GM18868 (cell line): ENCODE measurements at regions not wholly inside any gene's neighbourhood (a gene's known extent, or its start where the extent isn't known, plus 50 kb on each side); places are given as distances from the start of the nearest gene placed in this dataset.

ENCODE experiments used
- ATAC-seq: cut with Tn5 transposase; IDR thresholded peaks from one replicate; pipeline ENCODE4 v1.9.1; 2021; ENCODE audit warnings: mild to moderate bottlenecking, moderate library complexity; ENCODE audit not compliant: unreplicated experiment

DNA sequence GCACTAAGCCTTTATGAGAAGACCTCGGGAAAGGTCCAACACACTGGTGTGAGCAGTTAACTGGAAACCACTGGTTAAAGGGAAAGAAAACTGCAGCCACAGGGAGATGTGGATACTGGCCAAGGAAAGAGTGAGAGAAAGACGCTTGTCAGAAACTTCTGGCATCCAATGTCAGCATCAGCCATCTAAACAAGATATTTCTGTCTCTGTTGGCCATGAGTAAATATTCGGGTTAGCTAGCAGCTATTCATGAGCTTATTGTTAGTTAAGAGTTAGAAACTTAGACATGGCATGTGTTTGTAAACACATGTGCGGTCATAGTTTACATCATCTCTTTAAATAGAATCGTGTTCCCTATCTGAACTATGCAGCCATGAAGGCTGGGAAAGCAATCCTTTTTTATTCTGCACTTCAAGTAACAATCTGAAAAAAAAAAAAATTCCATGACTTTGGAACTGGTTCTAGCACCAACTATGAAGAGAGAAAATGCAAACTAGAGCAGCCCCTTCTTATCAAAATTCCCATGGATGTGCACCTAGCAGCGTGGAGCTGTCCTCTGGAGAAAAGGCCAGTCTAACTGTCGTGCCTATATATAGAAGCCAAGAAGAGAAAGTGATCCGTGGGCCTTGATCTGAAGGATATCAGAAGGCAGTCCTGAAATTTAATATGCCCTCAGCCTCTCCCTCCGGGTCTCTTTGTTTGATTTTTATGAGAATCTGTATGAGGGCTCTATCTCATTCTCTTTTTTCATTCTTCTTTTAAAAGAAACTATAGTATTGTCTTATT lies 84.0 kb upstream of the RFX8 start:
- no peak for ATAC-seq

DNA sequence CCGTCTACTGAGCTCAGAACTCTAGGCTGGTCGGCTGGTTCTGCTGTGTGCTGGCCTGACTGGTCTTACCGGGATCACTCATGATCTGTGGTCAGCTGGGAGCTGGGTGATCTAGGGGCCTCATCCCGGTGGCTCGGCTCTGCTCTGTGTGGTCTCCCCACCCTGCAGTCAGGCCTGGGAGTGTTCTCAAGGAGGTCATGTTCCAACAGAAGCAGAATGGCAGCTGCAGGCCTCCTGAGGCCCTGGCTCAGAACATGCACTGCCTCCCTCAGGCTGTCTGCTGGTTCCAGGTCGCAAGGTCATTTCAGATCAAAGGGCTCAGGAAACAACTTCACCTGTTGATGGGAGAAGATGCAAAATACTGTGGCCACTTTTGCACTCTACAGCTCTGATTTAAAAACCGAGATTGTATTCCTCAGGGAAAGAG lies 81.1 kb upstream of the RFX8 start:
- ATAC-seq, result no peak

DNA sequence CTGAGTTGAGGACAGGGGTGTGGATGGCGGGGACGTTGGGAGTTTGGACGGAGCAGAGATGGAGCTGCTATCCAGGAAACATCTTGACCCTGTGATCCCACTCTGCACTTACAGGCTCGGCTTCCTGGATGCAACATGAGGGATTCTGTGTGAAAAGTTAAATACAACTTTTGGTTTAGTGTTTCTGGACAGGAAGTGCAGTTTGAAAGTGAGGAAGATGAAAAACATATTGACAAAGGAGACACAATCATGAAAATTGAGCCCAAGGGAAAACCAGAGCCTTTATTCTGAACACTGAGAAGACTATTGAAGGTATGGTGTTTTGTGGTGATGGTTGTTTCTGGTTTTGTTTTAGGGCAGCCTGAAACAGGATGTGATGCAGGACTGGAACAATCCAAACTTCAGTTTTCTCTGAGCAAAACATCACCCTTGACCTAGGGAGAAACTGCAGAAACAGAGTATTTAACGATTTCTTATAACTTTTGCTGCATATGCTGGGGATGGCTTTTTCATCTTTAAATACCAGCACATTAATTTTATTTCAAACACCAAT lies 76.5 kb upstream of the RFX8 start:
- ATAC-seq, result no peak

DNA sequence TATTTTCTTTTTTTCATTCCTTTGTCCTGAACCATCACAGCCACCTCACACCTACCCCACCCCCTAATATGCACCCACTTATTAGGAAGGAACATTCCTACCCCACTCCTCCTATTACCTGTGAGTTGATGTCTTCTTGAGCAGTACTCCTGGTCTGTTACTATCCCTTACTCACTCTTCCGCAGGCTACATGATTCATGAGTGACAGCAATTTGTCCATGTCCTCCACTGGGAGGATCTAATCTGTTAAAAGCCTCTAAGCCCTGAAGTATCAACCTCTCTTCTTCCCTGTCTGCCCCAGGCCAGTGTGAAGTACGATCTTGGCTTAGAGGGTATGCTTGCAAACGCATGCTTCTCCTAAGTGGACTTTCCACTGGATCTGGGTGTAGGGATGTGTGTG lies 75.6 kb upstream of the RFX8 start:
- no peak for ATAC-seq

DNA sequence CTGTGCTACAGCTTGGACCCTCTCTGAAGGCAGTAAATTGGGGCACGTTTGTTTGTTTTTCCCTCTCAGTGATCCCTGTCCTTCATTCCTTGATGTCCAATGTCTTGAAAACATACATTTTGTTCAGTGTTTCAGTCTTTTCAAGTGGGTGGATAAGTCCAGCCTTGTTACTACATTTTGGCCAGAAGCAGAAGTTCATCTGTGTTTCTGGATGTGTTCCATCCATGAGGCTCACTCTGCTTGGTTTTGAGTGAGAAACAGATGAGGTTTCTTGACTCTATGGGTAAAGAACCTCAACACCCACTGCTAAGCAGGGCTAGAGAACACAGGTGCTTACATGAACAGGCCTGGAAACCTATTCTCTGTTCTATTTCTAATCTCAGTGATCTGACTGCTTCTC lies 74.5 kb upstream of the RFX8 start:
- no peak for ATAC-seq

DNA sequence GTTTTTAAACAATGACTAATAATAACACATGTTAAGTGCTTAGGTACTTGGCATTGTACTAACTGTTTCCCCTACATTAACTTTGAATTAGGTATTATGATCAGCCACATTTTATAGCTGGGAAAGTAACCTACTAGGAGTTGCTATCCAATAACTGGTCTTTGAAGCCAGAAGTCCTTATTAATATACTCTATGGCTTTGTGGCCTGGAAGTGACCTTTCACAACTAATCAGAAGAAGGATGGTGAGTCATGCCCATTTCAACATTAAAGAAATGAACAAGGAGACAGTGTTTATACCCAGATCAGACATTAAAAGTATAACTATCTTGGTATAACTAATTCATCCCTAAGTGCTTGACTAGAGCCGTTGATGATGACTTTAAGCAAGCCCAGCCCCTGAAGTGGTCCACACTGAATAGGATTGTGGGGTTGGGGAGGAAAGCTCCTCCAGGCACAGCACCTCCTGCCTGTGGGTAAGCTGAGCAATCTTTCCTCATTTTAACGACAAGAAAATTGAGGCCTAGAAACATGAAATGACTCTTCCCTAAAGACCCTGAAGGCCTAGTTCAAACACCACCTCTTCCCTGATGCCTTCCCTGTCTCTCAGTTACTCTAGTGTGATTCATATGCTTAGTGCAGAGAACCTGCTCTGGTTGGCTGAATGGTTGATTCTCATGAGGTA lies 71.6 kb upstream of the RFX8 start:
- ATAC-seq, result no peak

DNA sequence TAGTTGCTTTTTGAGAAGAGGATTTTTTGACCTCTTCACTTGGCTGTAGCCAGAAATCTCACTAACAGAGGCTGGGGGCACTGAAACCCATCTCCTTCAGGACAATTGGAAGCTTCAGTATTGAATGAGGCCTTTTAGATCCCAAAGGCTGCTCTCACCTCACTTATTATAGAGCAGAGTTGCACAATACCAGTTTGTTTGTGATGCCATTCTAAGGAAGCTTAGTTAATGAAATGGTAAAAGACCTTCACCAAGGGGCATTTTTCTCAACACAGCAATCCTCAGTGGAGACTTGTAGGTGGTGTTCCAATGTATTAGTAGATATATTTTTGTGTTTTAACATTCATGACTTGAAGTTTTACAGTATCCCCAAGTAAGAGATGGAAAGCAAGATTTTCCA lies 71.0 kb upstream of the RFX8 start:
- ATAC-seq, result no peak

DNA sequence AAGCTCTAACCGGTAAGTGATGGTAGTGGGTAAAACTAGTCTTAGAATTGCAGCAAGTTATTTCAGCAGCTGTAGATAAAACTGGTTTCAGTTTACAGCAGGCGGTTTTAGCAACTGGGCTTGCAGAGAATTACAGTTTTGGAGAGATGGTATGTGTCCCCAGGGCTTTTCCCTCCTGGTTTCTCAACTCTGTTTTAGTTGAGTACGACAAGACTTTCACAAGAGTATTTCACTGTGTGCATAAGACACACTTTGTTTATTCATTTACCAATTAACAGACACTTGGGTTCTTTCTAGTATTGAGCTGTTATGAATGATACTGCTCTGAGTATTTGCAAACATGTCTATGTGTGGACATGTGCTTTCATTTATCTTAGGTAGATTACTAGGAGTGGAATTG lies 65.6 kb upstream of the RFX8 start:
- ATAC-seq, result no peak

DNA sequence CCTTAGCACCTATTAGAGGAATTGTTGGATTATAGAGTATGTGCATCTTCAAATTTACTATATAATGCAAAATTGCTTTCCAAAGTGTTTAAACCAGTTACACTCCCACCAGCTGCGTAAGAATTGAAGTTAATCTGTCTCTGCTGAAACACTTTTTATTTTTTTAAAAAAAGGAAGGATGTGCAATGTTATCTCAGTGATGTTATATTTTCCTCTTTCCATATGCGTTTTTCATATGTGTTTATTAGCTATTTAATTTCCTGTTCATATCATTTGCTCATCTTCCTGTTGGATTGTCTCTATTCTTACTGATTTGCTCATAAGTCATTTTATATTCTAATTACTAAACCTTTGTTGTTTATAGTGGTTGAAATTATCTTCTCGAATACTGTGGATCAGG lies 63.2 kb upstream of the RFX8 start:
- no peak for ATAC-seq

DNA sequence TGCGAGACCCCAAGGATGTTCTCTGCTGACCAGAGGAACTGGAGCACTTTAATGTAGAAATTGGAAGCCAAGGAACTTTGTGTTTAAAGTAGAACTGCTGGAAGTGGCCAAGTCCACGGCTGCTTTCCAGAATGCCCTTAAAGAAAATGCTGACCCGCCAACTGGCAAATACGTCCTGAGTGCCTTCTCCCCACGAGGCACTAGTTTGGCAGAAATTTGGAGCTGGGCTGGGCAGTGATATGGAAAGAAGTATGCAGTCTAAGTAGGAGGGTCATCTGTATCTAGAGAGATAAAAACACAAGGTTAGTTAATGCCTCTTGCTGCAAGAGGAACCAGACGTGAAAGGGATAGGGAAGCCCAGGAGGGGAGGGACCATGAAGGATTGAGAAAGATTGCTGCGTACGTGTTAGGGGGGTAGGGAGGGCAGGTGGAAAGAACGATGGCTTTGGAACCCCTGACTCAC lies 59.3 kb upstream of the RFX8 start:
- no peak for ATAC-seq

DNA sequence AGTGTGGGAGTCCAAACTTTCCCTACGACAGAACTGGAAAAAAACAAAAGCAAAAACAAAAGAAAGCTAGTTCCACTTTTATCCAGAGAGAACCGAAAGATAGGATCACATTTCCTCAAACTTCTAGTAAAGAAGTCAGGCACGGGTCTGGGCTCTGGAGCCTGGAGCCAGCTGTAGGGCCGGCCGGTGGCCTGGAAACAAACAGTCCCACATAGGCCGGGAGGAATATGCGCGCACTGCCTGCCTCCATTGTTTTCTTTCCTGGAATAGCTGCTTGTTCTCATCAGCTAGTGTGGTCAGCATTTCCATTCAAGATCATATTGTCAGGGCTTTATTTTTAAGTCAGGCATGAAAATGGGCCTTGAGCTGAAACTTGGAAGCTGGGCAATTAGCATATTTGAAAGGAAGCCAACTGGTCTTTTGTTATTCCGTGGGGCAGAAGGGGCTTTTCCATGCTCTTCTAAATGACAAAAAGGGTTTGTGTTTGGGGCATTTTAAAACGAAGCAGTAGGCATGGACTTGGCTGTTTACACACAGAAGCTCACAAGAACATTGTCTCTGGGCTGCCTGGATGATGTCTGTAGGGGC lies 58.7 kb upstream of the RFX8 start:
- ATAC-seq, result no peak

DNA sequence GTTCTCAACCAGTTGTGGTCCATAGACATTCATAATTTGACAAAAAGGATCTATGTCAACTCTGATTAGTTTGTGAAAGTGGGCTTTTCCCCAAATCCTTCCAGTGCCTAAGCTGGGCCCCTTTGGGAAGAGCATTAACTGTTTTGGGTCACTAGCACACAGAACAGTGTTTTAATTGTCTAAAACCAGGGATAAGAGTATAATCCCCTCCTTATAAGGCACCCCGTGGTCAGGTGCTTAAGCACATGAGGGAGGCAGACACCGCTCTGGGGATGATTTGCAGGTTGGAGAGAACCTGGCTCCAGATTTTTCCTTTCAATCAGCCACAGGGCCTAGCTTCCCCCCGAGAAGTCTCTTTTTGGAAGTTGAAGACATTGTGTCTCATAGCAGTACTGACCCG lies 53.6 kb upstream of the RFX8 start:
- ATAC-seq, result no peak

DNA sequence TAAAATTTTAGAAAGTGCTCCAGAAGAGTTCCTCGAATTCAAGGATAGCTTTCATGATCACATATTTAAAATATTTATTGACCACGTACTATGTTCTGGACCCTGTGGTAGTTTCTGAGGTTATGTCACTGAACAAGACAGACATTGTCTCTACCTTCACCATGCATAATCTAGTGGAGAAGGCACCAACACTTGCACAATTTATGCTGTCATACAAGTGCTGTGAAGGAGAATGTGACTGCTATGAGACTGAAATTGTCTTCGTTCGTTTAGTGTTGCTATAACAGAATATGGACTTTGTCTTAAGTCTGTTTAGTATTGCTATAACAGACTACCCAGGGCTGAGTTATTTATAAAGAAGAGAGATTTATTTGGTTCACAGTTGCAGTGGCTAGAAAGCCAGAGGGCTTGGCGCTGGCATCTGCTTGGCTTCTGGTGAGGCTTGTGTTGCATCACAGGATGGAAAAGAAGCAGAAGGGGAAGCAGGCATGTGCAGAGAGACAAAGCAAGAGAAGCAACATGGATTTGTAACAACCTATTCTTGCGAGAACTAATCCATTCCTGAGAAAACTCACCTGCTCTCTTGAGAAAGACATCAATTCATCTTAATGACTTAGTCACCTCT lies 50.0 kb upstream of the RFX8 start:
- ATAC-seq, result no peak
